BE2C (cell line): ENCODE measurements at regions not wholly inside any gene's neighbourhood (a gene's known extent, or its start where the extent isn't known, plus 50 kb on each side); places are given as distances from the start of the nearest gene placed in this dataset.

Source experiments
- DNase-seq: peaks from one replicate; pipeline ENCODE4 v3.0.0-alpha.2; 2020
- H3K27me3 ChIP-seq: fragments of 250-450 bp; sonication (Bioruptor Pico); 2 replicates; pipeline ENCODE4 v1.5.1; 2020; ENCODE audit warnings: mild to moderate bottlenecking
- H3K36me3 ChIP-seq: fragments of 250-450 bp; sonication (Bioruptor Pico); 2 replicates; pipeline ENCODE4 v1.5.1; 2020; ENCODE audit warnings: mild to moderate bottlenecking
- H3K4me1 ChIP-seq: fragments of 250-450 bp; sonication (Bioruptor Pico); 2 replicates; pipeline ENCODE4 v1.5.1; 2020
- H3K4me3 ChIP-seq: 2 replicates; pipeline ENCODE4 v1.5.1; 2011; ENCODE audit warnings: low read depth, low read length
- H3K9me3 ChIP-seq: fragments of 250-450 bp; sonication (Bioruptor Pico); 2 replicates; pipeline ENCODE4 v1.5.1; 2020
- CTCF ChIP-seq: IDR thresholded peaks from 2 replicates; pipeline ENCODE4 v1.5.1; 2012; ENCODE audit warnings: mild to moderate bottlenecking, low read depth, low read length

DNA sequence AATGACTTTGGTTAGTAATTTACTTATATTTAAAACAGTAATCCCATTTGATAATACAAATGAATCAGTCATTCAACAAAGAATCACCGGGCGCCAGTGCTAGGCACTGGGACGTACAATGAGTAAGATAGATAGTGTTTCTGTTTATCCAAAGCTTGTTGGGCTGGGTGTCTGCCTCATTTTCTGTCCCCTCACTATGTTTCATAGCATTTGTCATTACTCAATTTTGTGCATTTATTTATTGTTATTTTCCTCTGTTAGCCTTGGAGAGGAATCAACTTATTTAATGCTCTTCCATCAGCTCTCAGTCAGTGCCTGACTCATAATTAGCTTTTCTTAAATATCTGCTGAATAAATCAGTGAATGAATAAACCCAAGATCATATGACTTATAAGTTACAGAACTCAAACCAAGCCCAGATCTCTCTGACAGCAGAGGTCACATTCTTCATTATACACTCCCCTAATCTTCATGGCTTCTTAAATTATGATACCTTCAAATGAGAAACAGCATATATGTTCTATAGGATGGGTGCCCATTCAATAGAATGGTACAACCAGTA is 86.2 kb downstream of the TSPAN8 start:
- Histone ChIP-seq H3K9me3 (no peaks in the 10 kb centered on the region), H3K4me1 (peaks cover 6% of the 10 kb centered on the region), H3K4me3 (no peak overlapping the region), H3K36me3 (no peaks in the 10 kb centered on the region), H3K27me3 (no peaks in the 10 kb centered on the region)
- no peak for TF ChIP-seq CTCF
- no peak for DNase-seq

GRCh38 chr12:71070416-71071128 is 87.2 kb downstream of the TSPAN8 start:
- Histone ChIP-seq H3K4me1 (peaks cover 6% of the 10 kb centered on the region), H3K9me3 (no peaks in the 10 kb centered on the region), H3K27me3 (no peaks in the 10 kb centered on the region), H3K4me3 (no peak overlapping the region), H3K36me3 (no peaks in the 10 kb centered on the region)
- TF ChIP-seq CTCF, result no peak
- no peak for DNase-seq

- H3K4me1 ChIP-seq, result peaks cover 6% of the 10 kb centered on the region
- no peak for TF ChIP-seq CTCF
- DNase-seq, result no peak
- no peak overlapping the region for H3K4me3 ChIP-seq
- H3K27me3 ChIP-seq, result no peaks in the 10 kb centered on the region
- no peaks in the 10 kb centered on the region for H3K36me3 ChIP-seq
- no peaks in the 10 kb centered on the region for H3K9me3 ChIP-seq
These were observed 88.5 kb downstream of the TSPAN8 start for GRCh38 chr12:71069311-71069710.

DNA sequence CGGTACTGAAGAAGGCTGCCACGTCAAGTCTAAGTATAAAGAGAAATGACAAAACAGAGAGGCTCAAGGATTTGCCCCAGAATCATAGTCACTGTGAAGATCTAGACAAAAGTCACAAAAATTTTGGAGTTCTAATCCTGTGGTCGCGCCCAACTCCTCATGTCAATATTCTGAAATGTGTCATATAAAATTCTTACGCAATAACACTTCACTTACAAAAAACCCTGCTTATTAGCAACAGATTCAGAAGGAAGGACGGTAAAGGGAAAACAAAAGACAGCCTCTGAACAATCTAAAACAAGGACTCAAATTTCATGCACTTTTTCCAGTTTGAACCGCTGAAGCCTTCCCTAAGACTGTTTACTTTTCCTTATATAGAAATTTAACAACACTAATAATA is 94.7 kb downstream of the TSPAN8 start:
- Histone ChIP-seq H3K9me3 (no peaks in the 10 kb centered on the region), H3K27me3 (no peaks in the 10 kb centered on the region), H3K4me1 (no peaks in the 10 kb centered on the region), H3K4me3 (no peak overlapping the region), H3K36me3 (no peaks in the 10 kb centered on the region)
- DNase-seq, result no peak
- TF ChIP-seq CTCF, result no peak

GRCh38 chr12:71061451-71061850 is 96.3 kb downstream of the TSPAN8 start:
- Histone ChIP-seq H3K9me3 (no peaks in the 10 kb centered on the region), H3K4me1 (peaks cover 10% of the 10 kb centered on the region), H3K36me3 (no peaks in the 10 kb centered on the region), H3K27me3 (no peaks in the 10 kb centered on the region), H3K4me3 (no peak overlapping the region)
- no peak for TF ChIP-seq CTCF
- no peak for DNase-seq

DNA sequence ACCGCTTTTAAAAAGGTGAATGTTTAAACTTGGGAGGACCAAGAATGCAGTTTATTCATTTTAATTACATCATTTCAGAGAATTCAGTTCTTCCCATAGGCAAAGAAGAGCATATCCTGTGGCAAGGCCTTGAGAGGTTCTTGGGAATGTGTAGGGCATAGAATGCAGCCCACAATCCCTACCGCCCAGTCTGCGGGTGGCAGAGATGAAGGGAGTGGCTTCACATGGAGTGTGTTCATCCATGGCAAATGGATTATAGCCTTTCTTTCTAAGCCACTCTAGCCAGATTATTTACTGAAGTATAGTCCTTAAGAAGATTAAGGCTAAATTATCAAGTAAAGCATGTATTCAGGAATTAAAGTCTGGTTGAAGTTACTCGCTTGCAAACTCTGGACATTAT is 97.4 kb downstream of the TSPAN8 start:
- DNase-seq, result no peak

More for the DNA sequence above, 97.4 kb downstream of the TSPAN8 start:
- no peaks in the 10 kb centered on the region for H3K36me3 ChIP-seq
- H3K4me3 ChIP-seq, result no peak overlapping the region
- TF ChIP-seq CTCF, result no peak
- H3K27me3 ChIP-seq, result no peaks in the 10 kb centered on the region
- H3K4me1 ChIP-seq, result peaks cover 14% of the 10 kb centered on the region
- no peaks in the 10 kb centered on the region for H3K9me3 ChIP-seq
